ENCODE measurements at regions not wholly inside any gene's neighbourhood (a gene's known extent, or its start where the extent isn't known, plus 50 kb on each side); places are given as distances from the start of the nearest gene placed in this dataset.

GRCh38 chr12:62103748-62104147 is 156.5 kb upstream of the USP15 start:
- Mint-ChIP-seq H3K4me3 (no peak overlapping the region), H3K36me3 (no peaks in the 10 kb centered on the region), H3K9me3 (no peaks in the 10 kb centered on the region), H3K27ac (no peak overlapping the region), H3K27me3 (ENCODE audit: insufficient read depth, low read depth) (no peaks in the 10 kb centered on the region), H3K4me1 (peaks cover 23% of the 10 kb centered on the region)
- no peak for TF ChIP-seq EZH2 (IDR thresholded peaks at IDR 0.05)
- no peak for TF ChIP-seq EZH2phosphoT487 (IDR thresholded peaks at IDR 0.05)
- TF ChIP-seq CTCF (IDR thresholded peaks at IDR 0.05): no peak
- H3K36me3 ChIP-seq: no peaks in the 10 kb centered on the region
- H3K27ac ChIP-seq: no peak overlapping the region
- peaks cover 39% of the 10 kb centered on the region for H3K4me1 ChIP-seq
- no peak overlapping the region for H2AFZ ChIP-seq (replicated peaks)
- peaks cover 21% of the 10 kb centered on the region for H3F3A ChIP-seq (ENCODE audit: low read depth)
- H3K79me2 ChIP-seq (ENCODE audit: low read depth): no peaks in the 10 kb centered on the region
- H3K9me3 ChIP-seq (ENCODE audit: low read depth): no peaks in the 10 kb centered on the region
- no peaks in the 10 kb centered on the region for H3K27me3 ChIP-seq
- no peaks in the 10 kb centered on the region for H4K20me1 ChIP-seq (ENCODE audit: low read depth)
- H3K9ac ChIP-seq: no peak overlapping the region
- H3K4me2 ChIP-seq: no peak overlapping the region
- no peak for DNase-seq (ENCODE audit: low spot score)
- no peak overlapping the region for H3K4me3 ChIP-seq

DNA sequence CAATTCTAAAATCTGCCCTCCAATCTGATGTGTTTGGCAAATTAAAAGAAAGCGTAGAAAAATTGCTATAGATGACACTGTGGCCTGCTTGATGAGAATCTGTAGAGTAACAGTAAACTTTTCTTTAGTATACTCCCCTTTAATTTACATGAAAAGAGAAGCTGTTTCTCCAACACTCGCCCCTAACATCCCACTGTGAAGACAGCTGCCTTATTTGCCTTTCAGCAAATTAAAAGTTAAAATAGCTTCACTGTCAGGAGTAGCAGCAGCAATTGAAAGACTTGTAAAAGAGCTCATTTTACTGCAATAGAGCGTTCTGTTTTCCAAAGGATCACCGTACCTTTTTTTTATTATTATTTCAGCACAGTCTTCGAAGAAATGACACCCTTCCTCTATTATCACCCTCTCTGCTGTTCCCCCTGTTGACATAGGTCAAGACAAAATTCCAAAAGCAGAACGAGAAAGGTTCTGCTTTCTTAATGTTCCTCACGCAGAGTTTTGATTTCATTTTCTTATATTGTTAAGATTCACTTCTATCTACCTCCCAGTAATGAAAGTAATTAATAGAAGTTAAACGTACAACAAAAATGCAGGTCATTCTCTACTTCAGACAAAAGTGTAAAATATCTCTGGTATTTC is 153.5 kb upstream of the USP15 start:
- TF ChIP-seq CTCF (IDR thresholded peaks at IDR 0.05) (no peak), EZH2 (IDR thresholded peaks at IDR 0.05) (no peak), EZH2phosphoT487 (IDR thresholded peaks at IDR 0.05) (no peak)
- no peak overlapping the region for H3K9ac ChIP-seq
- H3F3A ChIP-seq (ENCODE audit: low read depth): peaks cover 21% of the 10 kb centered on the region
- DNase-seq (ENCODE audit: low spot score): no peak
- H3K4me3 ChIP-seq: no peak overlapping the region
- H3K27ac ChIP-seq: peak overlapping the region; percentile 65
- peaks cover 39% of the 10 kb centered on the region for H3K4me1 ChIP-seq
- H3K36me3 Mint-ChIP-seq: no peaks in the 10 kb centered on the region
- no peaks in the 10 kb centered on the region for H3K27me3 ChIP-seq
- H3K36me3 ChIP-seq: no peaks in the 10 kb centered on the region
- peaks cover 23% of the 10 kb centered on the region for H3K4me1 Mint-ChIP-seq
- no peaks in the 10 kb centered on the region for H3K27me3 Mint-ChIP-seq (ENCODE audit: insufficient read depth, low read depth)
- H4K20me1 ChIP-seq (ENCODE audit: low read depth): no peaks in the 10 kb centered on the region
- H3K4me3 Mint-ChIP-seq: no peak overlapping the region
- peaks cover 12% of the 10 kb centered on the region for H3K9me3 Mint-ChIP-seq
- H3K79me2 ChIP-seq (ENCODE audit: low read depth): no peaks in the 10 kb centered on the region
- H3K4me2 ChIP-seq: peak overlapping the region; percentile 67
- H3K9me3 ChIP-seq (ENCODE audit: low read depth): no peaks in the 10 kb centered on the region
- no peak overlapping the region for H3K27ac Mint-ChIP-seq
- H2AFZ ChIP-seq (replicated peaks): peak overlapping the region; percentile 96

DNA sequence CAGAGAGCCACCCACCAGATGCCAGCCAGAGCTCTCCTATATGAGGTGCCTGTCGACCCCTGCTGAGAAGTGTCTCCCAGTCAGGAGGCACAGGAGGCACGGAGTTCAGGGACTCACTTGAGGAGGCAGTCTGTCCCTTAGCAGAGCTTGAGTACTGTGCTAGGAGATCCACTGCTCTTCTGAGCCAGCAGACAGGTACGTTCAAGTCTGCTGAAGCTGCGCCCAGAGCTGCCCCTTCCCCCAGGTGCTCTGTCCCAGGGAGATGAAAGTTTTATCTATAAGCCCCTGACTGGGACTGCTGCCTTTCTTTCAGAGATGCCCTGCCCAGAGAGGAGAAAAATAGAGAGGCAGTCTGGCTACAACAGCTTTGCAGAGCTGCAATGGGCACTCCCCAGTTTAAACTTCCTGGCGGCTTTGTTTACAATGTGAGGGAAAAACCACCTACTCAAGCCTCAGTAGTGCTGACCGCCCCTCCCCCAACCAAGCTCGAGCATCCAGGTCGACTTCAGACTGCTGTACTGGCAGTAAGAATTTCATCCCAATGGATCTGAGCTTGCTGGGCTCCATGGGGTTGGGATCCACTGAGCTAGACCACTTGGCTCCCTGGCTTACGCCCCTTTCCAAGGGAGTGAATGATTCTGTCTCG is 146.7 kb upstream of the USP15 start:
- DNase-seq (ENCODE audit: low spot score): no peak

More for the DNA sequence above, 146.7 kb upstream of the USP15 start:
- Histone ChIP-seq H3K27ac (no peak overlapping the region), H3F3A (ENCODE audit: low read depth) (no peaks in the 10 kb centered on the region), H3K9me3 (ENCODE audit: low read depth) (no peaks in the 10 kb centered on the region), H3K4me1 (peaks cover 3% of the 10 kb centered on the region), H3K4me3 (no peak overlapping the region), H3K9ac (no peak overlapping the region), H3K36me3 (no peaks in the 10 kb centered on the region), H2AFZ (replicated peaks) (peak overlapping the region; percentile 89), H3K79me2 (ENCODE audit: low read depth) (no peaks in the 10 kb centered on the region), H3K27me3 (no peaks in the 10 kb centered on the region), H4K20me1 (ENCODE audit: low read depth) (no peaks in the 10 kb centered on the region), H3K4me2 (no peak overlapping the region)
- TF ChIP-seq CTCF (IDR thresholded peaks at IDR 0.05) (no peak), EZH2phosphoT487 (IDR thresholded peaks at IDR 0.05) (no peak), EZH2 (IDR thresholded peaks at IDR 0.05) (no peak)
- no peak overlapping the region for H3K4me3 Mint-ChIP-seq
- H3K27me3 Mint-ChIP-seq (ENCODE audit: insufficient read depth, low read depth): no peaks in the 10 kb centered on the region
- no peaks in the 10 kb centered on the region for H3K4me1 Mint-ChIP-seq
- no peak overlapping the region for H3K27ac Mint-ChIP-seq
- no peaks in the 10 kb centered on the region for H3K36me3 Mint-ChIP-seq
- H3K9me3 Mint-ChIP-seq: peaks cover 12% of the 10 kb centered on the region
